Fibroblast of villous mesenchyme (primary cell): ENCODE measurements at regions not wholly inside any gene's neighbourhood (a gene's known extent, or its start where the extent isn't known, plus 50 kb on each side); places are given as distances from the start of the nearest gene placed in this dataset.
A peak's percentile ranks its signal among the peaks of the same experiment; 100 is the strongest.
"Not testable (repeated sequence)": the region's sequence is repeated elsewhere in the genome, so short reads cannot be mapped to it uniquely, and the experiment has no call there.

Experiments used
- DNase-seq: peaks from one replicate; pipeline ENCODE4 v3.0.0-alpha.2; 2010; ENCODE audit warnings: low read depth
- H3K4me3 ChIP-seq: 2 replicates; pipeline ENCODE4 v1.5.1; 2011; ENCODE audit warnings: low read depth, mild to moderate bottlenecking, low read length
- TF ChIP-seq, protein P1 (sequence below): IDR thresholded peaks from 2 replicates; pipeline ENCODE4 v1.5.1; 2012; ENCODE audit warnings: low read depth, mild to moderate bottlenecking, low read length; ENCODE audit not compliant: insufficient read depth

DNA sequence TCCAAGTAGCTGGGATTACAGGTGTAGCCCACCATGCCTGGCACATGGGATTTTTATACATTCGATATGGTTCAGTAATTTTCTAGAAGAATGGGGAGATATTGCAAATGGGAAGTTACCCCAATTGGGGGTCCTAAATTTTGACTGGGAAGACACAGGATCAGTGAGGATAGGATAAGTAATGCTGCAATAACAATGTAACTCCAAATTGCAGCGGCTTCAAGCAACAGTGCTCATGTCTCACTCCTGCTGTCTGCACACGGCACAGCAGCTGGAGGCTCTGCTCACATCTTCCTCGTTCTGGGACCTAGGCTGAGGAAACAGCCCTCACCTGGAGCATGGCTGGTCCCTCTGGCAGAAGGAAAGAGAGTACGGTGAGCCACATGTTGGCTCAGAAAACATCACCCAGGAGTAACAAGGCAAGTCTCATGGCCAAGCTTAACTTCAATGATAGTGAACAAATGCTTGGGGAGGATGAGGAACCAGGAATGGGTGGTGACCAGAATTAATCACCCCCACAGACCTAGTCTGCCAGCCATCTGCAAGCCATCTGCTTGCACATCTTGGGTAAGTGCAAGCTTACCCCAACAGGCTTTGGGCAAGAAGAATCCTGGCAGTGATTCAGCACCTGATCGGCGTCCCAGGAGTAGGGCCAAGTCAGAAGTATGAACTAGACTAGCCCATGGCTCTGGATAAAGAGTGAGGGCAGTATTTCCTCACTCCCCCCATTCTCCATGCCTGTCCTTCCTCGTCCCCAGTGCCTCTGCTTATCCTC is 229.2 kb downstream of the COPRS start:
- DNase-seq, result peak; percentile 73
- TF ChIP-seq, protein P1, sequence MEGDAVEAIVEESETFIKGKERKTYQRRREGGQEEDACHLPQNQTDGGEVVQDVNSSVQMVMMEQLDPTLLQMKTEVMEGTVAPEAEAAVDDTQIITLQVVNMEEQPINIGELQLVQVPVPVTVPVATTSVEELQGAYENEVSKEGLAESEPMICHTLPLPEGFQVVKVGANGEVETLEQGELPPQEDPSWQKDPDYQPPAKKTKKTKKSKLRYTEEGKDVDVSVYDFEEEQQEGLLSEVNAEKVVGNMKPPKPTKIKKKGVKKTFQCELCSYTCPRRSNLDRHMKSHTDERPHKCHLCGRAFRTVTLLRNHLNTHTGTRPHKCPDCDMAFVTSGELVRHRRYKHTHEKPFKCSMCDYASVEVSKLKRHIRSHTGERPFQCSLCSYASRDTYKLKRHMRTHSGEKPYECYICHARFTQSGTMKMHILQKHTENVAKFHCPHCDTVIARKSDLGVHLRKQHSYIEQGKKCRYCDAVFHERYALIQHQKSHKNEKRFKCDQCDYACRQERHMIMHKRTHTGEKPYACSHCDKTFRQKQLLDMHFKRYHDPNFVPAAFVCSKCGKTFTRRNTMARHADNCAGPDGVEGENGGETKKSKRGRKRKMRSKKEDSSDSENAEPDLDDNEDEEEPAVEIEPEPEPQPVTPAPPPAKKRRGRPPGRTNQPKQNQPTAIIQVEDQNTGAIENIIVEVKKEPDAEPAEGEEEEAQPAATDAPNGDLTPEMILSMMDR, result no peak
- no peak overlapping the region for H3K4me3 ChIP-seq

DNA sequence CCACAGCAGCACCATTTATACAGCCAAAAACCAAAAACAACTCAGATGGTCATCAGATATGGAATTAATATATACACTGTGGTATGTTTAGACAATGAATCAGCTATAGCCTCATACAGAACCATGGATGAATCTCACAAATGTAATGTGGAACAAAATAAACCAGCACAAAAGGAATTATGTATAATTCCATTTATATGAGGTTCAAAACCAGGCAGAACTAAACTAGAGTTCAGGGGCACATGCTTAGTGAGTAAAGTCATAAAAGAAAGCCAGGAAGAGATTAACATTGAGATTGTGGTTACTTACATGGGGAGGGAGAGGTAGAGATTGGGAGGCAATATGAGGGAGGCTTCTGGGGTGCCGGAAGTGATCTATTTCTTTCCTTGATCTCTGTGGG is 231.1 kb downstream of the COPRS start:
- peak; percentile 60 for DNase-seq
- no peak overlapping the region for H3K4me3 ChIP-seq
- TF ChIP-seq, protein P1, result no peak

DNA sequence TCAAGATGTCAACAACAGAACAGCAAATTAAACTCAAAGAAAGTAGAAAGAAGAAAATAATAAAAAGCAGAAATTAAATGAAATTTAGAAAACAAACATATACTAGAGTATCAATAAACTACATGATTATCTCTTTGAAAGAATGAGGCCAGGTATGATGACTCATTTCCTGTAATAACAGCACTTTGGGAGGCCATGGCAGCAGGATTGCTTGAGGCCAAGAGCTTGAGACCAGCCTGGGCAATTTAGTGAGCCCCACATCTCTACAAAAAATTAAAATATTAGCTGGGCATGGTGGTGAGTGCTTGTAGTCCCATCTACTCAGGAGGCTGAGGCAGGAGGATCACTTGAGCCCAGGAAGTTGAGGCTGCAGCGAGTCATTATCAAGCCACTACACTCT is 232.5 kb downstream of the RAB11FIP4 start:
- TF ChIP-seq, protein P1, result no peak
- H3K4me3 ChIP-seq, result no peak overlapping the region
- no peak for DNase-seq

DNA sequence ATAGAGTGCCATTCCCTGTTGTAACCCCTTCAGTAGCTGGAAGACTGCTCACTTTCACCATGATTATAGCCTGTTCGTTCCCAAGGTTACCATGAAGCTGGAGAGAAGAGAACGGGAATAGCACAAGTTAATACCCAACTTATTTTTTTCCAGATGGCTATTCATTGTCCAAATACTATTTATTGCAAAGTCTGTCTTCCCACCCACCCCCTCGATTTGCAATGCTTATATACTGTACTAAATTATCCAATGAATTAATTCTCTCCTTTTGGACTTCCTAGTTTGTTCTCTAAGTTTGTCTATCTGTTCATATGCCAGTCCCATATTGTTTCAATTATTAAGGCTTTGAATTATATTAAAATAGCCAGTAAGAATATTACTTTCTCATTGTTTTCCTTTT is 231.0 kb downstream of the RAB11FIP4 start:
- TF ChIP-seq, protein P1, result no peak
- H3K4me3 ChIP-seq, result no peak overlapping the region
- DNase-seq, result no peak

DNA sequence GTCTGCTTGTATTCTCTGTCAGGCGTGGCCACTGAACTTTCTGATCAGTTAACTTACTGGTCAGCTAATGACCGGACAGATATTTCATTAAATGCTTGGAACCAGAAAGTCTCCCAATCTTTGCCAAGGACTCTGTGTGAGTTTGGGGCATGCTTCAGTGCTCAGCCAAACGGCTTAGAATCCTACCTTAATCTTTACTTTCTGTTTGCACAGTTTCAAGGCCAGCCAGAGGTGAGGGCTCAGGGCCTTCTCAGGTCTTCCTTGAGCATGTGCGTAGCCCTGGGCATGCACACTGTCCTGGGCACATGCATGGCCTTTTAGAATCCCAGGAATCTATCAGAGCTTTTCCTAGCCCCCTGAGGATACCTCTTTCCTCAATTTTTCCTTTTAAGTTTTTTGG is 230.1 kb downstream of the RAB11FIP4 start:
- no peak for DNase-seq
- no peak overlapping the region for H3K4me3 ChIP-seq
- TF ChIP-seq, protein P1, result no peak

DNA sequence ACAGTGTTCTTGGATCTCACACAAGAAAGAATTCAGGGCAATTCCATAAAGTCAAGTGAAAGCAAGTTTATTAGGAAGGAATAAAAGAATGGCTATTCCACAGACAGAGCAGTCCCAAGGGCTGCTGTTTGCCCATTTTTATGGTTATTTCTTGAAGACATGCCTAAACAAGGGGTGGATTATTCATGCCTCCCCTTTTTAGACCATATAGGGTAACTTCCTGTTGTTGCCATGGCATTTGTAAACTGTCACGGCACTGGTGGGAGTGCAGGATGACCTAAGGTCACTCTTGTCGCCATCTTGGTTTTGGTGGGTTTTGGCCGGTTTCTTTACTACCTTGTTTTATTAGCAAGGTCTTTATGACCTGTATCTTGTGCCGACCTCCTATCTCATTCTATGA is 219.6 kb downstream of the RAB11FIP4 start:
- not testable (repeated sequence) for H3K4me3 ChIP-seq, DNase-seq

DNA sequence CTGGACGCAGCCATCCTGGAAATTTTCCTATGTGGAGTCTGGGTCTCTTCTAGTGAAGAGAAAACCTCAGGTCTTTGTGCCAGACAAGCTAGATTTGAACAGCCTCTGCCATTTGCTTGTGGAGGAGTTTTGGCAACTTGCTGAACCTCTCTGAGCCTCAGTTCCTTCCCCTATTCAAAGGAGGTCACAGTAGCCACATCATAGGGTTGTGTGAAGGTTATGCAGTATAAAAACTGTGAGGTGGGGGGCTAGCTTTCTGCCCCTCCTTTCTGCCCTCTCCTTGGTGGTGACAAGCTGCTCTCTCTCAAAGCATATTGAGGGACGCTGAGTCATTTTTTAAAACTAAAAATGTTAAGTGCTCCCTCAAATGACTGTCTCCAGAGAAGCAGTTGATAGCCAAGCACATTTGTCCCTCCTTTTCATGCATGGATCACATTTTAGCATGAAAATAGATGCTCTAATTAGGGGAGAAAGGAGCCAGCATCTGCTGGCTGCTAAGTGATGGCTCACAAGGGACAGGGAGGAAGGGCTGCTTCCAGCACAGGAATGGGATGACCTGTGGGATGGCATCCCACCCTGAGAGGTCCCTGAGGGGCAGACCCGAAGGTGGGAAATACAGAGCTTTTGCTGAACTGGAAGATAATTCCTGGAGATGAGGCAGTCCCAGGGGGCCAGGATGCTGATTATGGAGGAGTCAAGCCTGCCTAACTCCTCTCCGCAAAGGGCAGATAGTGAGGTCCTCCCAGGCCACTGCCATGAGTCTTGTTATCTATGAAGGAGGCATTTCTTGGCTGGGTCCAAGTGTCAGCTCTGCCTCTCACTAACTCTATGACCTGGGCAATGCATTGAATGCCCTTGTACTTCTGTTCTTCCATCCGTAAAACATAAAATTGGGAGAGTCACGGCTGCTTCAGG is 218.8 kb downstream of the RAB11FIP4 start:
- no peak overlapping the region for H3K4me3 ChIP-seq
- TF ChIP-seq, protein P1, result no peak
- DNase-seq, result no peak
